K562 (cell line): ENCODE measurements at regions not wholly inside any gene's neighbourhood (a gene's known extent, or its start where the extent isn't known, plus 50 kb on each side); places are given as distances from the start of the nearest gene placed in this dataset.

ENCODE experiments used
- ATAC-seq: fragments of 200-7000 bp; cut with Tn5 transposase; 3 replicates; pipeline ENCODE4 v1.9.1; 2020; ENCODE audit warnings: moderate library complexity
- BruUV-seq: library from RNA; stranded (reverse); fragments of 400-500 nt; replicated peaks from 2 replicates; lab custom pipeline; 2021; lab: Mats Ljungman, UMichigan
- CTCF ChIA-PET: fragments of 300-600 bp; formaldehyde crosslinking; extraction: SDS; loops from one replicate; lab custom pipeline; 2021; ENCODE audit warnings: low intra/inter-chr PET ratio; lab: Yijun Ruan, JAX
- POLR2A ChIA-PET: fragments of 300-600, 350-650 bp; sonication (Branson Sonifier 250); formaldehyde crosslinking; extraction: SDS; loops from one replicate; lab custom pipeline; 2021; ENCODE audit warnings: antibody characterized with exemption, inconsistent platforms; lab: Yijun Ruan, JAX
- DNase-seq, 4 experiments: peaks; one replicate each; pipeline versions ENCODE4 v3.0.0 to v3.0.0-alpha.2; 2011 to 2018; ENCODE audit warnings: low spot score in 3 of 4, mixed read lengths in 3 of 4; ENCODE audit errors: extremely low read depth in 1 of 4
- FAIRE-seq: peaks from 2 replicates; lab custom pipeline; 2011; peaks lifted over from hg19 to GRCh38; lab: Jason Lieb, UNC
- H2AFZ ChIP-seq: 2 replicates; pipeline ENCODE4 v1.6.0; 2011; ENCODE audit warnings: low read depth, low read length, control low read depth, inconsistent platforms
- H3K27ac ChIP-seq: fragments of 200-600 bp; 3 replicates; pipeline ENCODE4 v1.8.0; 2011; ENCODE audit warnings: low read depth, mild to moderate bottlenecking, control low read depth, inconsistent platforms, low read length, moderate library complexity, mixed read lengths; ENCODE audit errors: extremely low read depth
- H3K27me3 ChIP-seq, 2 experiments: fragments of 300-600 bp in 1 of 2; 2 replicates in 1 of 2; 3 replicates in 1 of 2; pipeline versions ENCODE4 v1.6.0 to v1.8.0; 2011; ENCODE audit warnings: inconsistent platforms in 2 of 2, low read length in 2 of 2, mild to moderate bottlenecking in 1 of 2, mixed read lengths in 1 of 2, moderate library complexity in 1 of 2; ENCODE audit not compliant: control insufficient read depth in 2 of 2, insufficient read depth in 2 of 2
- H3K36me3 ChIP-seq: fragments of 300-600 bp; 3 replicates; pipeline ENCODE4 v1.8.0; 2011; ENCODE audit warnings: mild to moderate bottlenecking, low read length, inconsistent platforms; ENCODE audit not compliant: control insufficient read depth, insufficient read depth
- H3K4me1 ChIP-seq, 2 experiments: fragments of 200-600 bp in 1 of 2; replicated peaks in 1 of 2; 2 replicates in 1 of 2; 3 replicates in 1 of 2; pipeline versions ENCODE4 v1.5.1 to v1.8.0; 2011; ENCODE audit warnings: inconsistent platforms in 2 of 2, low read length in 2 of 2, mild to moderate bottlenecking in 1 of 2, mixed read lengths in 1 of 2, moderate library complexity in 1 of 2; ENCODE audit not compliant: control insufficient read depth in 2 of 2, insufficient read depth in 2 of 2
- H3K4me2 ChIP-seq: 2 replicates; pipeline ENCODE4 v1.6.1; 2011; ENCODE audit warnings: low read length, control low read depth, inconsistent platforms, mixed read lengths; ENCODE audit not compliant: insufficient read depth
- H3K4me3 ChIP-seq: fragments of 200-600 bp; sonication (generic), shearing (Covaris generic); 2 replicates; pipeline ENCODE4 v1.5.1; 2016; ENCODE audit warnings: control low read depth, inconsistent platforms
- H3K79me2 ChIP-seq: fragments of 200-600 bp; 3 replicates; pipeline ENCODE4 v1.8.0; 2011; ENCODE audit warnings: low read length, inconsistent platforms; ENCODE audit not compliant: control insufficient read depth, insufficient read depth
- H3K9ac ChIP-seq, 2 experiments: 2 replicates each; pipeline versions ENCODE4 v1.6.0 to v1.6.1; 2011; ENCODE audit warnings: low read depth in 2 of 2, low read length in 2 of 2, control low read depth in 1 of 2, inconsistent platforms in 1 of 2, mild to moderate bottlenecking in 1 of 2, mixed read lengths in 1 of 2; ENCODE audit not compliant: insufficient read depth in 1 of 2
- H3K9me1 ChIP-seq: one replicate; pipeline ENCODE4 v1.6.0; 2011; ENCODE audit warnings: inconsistent platforms, mild to moderate bottlenecking, low read length, moderate library complexity; ENCODE audit not compliant: control insufficient read depth, insufficient read depth
- H3K9me3 ChIP-seq: replicated peaks from 2 replicates; pipeline ENCODE4 v1.5.1; 2011; ENCODE audit warnings: low read depth, low read length, inconsistent platforms; ENCODE audit not compliant: control insufficient read depth, insufficient read depth
- H4K20me1 ChIP-seq: replicated peaks from 2 replicates; pipeline ENCODE4 v1.6.1; 2011; ENCODE audit warnings: low read length, inconsistent platforms, mixed read lengths; ENCODE audit not compliant: control insufficient read depth, insufficient read depth
- CHD4 ChIP-seq: fragments of 200-600 bp; sonication (generic); IDR thresholded peaks from 3 replicates; pipeline ENCODE4 v1.6.1; 2012; ENCODE audit warnings: low read depth, mild to moderate bottlenecking, mixed read lengths, low read length, inconsistent platforms; ENCODE audit not compliant: insufficient read depth, insufficient replicate concordance, poor library complexity, severe bottlenecking
- RBM34 ChIP-seq: fragments of 200-400 bp; formaldehyde crosslinking; IDR thresholded peaks from 2 replicates; pipeline ENCODE4 v1.6.1; 2018; ENCODE audit warnings: low read length, borderline replicate concordance; ENCODE audit not compliant: insufficient read depth
- SREBF1 ChIP-seq: fragments of 150-350 bp; IDR thresholded peaks from 2 replicates; pipeline ENCODE4 v1.6.1; 2014; ENCODE audit warnings: antibody characterized with exemption, low read depth, low read length, borderline replicate concordance
- ZSCAN29 ChIP-seq: fragments of 450-650 bp; IDR thresholded peaks from 2 replicates; pipeline ENCODE4 v1.6.1; 2017
- whole genome bisulfite sequencing: fragments of 100-300 bp; shearing (Covaris generic); methylation state at CpG from one replicate; pipeline ENCODE4 v1.1.6; 2016; ENCODE audit warnings: low coverage, mixed read lengths; ENCODE audit not compliant: insufficient coverage; ENCODE audit errors: missing lambda C conversion rate; 5-methylcytosine and 5-hydroxymethylcytosine counted together
- in situ Hi-C: fragments of 300-500 bp; cut with MboI; formaldehyde crosslinking; loops from 4 replicates; pipeline ENCODE4 v1.15.0; 2018; ENCODE audit warnings: inconsistent platforms, mixed read lengths
- intact Hi-C: fragments of 100-400 bp; cut with micrococcal nuclease; formaldehyde crosslinking; loops from 2 replicates; pipeline ENCODE4 v1.14.2; 2022
- TF ChIP-seq, protein P1 (sequence below), 3 experiments: fragments of 200-800 bp in 1 of 3; fragments of 250-450 bp in 1 of 3; fragments of 450-650 bp in 1 of 3; sonication (Bioruptor Pico) in 1 of 3; sonication (Bioruptor generic) in 1 of 3; formaldehyde crosslinking in 1 of 3; IDR thresholded peaks; 2 replicates each; pipeline versions ENCODE4 v1.6.1 to v1.8.0; 2016 to 2022; ENCODE audit warnings: mild to moderate bottlenecking in 2 of 3, missing genetic modification characterization in 2 of 3, missing compliant biosample characterization in 1 of 3, moderate library complexity in 1 of 3

DNA sequence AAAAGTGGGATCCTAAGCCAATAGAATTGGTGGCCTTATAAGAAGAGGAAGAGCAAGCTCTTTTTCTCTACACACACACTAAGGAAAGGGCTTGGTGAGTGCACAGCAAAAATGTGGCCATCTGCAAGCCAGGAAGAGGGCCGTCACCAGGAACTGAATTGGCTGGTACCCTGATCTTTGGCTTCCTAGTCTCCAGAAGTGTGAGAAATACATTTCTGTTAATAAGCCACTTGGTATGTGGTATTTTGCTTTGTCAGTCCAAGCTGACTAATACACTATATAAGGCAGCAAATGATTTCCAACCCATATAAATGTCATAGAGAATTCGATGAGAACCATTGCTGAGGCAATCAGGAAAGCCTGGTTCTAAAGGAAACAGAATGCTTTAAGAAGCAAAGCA lies 816.3 kb upstream of the SEMA6D start:
- WGBS, result 0% methylated on average over 2 of the region's 2 CpGs
- Histone ChIP-seq H3K9ac (no peak overlapping the region), H2AFZ (no peak overlapping the region), H3K4me2 (no peak overlapping the region), H3K27me3 (no peaks in the 10 kb centered on the region), H3K27ac (no peak overlapping the region), H3K9me3 (no peaks in the 10 kb centered on the region), H3K9me1 (no peaks in the 10 kb centered on the region), H4K20me1 (no peaks in the 10 kb centered on the region), H3K36me3 (no peaks in the 10 kb centered on the region), H3K79me2 (no peaks in the 10 kb centered on the region), H3K4me3 (no peak overlapping the region), H3K4me1 (no peaks in the 10 kb centered on the region)
- no TSS peak for BruUV-seq
- ATAC-seq, result no peak
- CTCF ChIA-PET, result no interaction called here
- TF ChIP-seq RBM34 (no peak), ZSCAN29 (no peak)
- in situ Hi-C loops, result no loop called here
- no peak for DNase-seq
- POLR2A ChIA-PET, result no interaction called here
- intact Hi-C loops, result no loop called here
- FAIRE-seq, result no peak

DNA sequence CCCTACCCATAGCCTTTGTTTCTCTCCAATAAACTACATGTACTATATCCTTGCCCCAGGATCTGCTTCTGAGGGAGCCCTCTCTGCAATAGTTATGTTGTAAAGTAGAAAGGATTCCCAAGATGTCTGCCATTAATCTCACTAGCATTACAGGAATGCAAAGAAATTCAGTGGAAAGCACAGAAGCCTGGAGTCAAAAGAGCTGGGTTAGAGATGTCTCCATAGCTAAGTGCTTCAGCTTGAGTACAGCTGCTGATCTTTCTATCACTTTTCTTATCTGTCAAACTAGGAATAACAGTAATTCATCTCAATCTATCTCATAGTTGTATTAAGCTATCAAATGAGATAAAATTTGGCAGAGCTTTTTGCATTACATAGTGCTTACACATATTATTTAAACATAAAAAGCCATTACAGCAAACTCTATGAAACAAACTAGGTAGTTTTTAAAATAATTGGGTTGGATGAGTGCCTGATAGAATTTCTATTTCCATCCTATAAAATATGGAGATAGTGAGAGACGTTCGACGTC lies 799.5 kb upstream of the SEMA6D start:
- in situ Hi-C loops (no loop called here), intact Hi-C loops (no loop called here)
- no peak for TF ChIP-seq SREBF1
- TF ChIP-seq, protein P1, sequence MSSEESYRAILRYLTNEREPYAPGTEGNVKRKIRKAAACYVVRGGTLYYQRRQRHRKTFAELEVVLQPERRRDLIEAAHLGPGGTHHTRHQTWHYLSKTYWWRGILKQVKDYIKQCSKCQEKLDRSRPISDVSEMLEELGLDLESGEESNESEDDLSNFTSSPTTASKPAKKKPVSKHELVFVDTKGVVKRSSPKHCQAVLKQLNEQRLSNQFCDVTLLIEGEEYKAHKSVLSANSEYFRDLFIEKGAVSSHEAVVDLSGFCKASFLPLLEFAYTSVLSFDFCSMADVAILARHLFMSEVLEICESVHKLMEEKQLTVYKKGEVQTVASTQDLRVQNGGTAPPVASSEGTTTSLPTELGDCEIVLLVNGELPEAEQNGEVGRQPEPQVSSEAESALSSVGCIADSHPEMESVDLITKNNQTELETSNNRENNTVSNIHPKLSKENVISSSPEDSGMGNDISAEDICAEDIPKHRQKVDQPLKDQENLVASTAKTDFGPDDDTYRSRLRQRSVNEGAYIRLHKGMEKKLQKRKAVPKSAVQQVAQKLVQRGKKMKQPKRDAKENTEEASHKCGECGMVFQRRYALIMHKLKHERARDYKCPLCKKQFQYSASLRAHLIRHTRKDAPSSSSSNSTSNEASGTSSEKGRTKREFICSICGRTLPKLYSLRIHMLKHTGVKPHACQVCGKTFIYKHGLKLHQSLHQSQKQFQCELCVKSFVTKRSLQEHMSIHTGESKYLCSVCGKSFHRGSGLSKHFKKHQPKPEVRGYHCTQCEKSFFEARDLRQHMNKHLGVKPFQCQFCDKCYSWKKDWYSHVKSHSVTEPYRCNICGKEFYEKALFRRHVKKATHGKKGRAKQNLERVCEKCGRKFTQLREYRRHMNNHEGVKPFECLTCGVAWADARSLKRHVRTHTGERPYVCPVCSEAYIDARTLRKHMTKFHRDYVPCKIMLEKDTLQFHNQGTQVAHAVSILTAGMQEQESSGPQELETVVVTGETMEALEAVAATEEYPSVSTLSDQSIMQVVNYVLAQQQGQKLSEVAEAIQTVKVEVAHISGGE (CRISPR knock-in tag; IDR thresholded peaks at IDR 0.05), result no peak
- no peak for TF ChIP-seq CHD4
- 2% methylated on average over 3 of the region's 3 CpGs for WGBS
- no peaks in the 10 kb centered on the region for H3K36me3 ChIP-seq
- no peak overlapping the region for H2AFZ ChIP-seq
- ATAC-seq (no peak), DNase-seq (no peak), FAIRE-seq (no peak)
- POLR2A ChIA-PET, result no interaction called here
- H3K4me1 ChIP-seq, result no peaks in the 10 kb centered on the region
- H3K27ac ChIP-seq, result no peak overlapping the region
- CTCF ChIA-PET, result no interaction called here
- no peaks in the 10 kb centered on the region for H3K9me3 ChIP-seq
- no peaks in the 10 kb centered on the region for H3K27me3 ChIP-seq
- no peak overlapping the region for H3K4me2 ChIP-seq
- no TSS peak for BruUV-seq
- H4K20me1 ChIP-seq, result no peaks in the 10 kb centered on the region
- no peaks in the 10 kb centered on the region for H3K9me1 ChIP-seq
- H3K4me3 ChIP-seq, result no peak overlapping the region
- H3K9ac ChIP-seq, result no peak overlapping the region
- H3K79me2 ChIP-seq, result no peaks in the 10 kb centered on the region
